ENCODE measurements at regions not wholly inside any gene's neighbourhood (a gene's known extent, or its start where the extent isn't known, plus 50 kb on each side); places are given as distances from the start of the nearest gene placed in this dataset.

DNA sequence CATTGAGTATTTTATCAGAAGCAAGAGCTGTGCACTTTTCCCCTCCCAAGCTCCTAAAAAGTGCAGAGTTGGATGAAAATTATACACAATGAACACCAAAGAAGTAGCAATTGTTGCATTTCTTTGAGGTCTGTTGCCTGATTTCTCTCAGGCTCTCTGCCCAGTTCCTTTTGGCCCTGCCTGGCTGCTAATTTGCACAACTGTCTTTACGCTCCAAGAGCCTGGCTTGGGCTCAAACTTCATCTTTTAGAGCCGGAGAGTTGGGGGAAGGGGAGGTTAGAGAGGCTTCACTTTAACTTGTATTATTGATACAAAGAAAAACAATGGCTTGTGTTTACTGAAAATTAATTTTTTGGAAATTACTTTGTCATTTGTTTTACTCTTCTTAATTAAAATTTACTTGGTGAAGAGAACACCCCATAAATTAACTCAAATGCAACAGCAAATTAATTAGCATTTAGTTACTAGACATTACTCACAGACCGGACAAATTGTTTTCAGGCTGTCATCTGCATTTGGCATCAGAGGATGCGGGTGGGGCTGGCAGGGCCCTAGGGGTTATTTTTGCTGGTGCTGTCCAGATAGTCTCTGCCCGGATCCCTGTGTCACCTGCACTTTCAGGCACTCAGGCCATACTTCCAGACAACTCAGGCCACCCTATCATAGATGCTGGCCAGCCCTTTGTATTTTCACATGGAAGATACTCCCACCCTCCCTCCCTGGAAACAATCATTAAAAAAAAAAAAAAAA, 407.3 kb downstream of the NXPE2 start:
- DNase-seq (ENCODE audit: extremely low spot score): no peak
- POLR2A ChIA-PET: no interaction called here
- CTCF ChIA-PET: no interaction called here
- TF ChIP-seq, protein P1, sequence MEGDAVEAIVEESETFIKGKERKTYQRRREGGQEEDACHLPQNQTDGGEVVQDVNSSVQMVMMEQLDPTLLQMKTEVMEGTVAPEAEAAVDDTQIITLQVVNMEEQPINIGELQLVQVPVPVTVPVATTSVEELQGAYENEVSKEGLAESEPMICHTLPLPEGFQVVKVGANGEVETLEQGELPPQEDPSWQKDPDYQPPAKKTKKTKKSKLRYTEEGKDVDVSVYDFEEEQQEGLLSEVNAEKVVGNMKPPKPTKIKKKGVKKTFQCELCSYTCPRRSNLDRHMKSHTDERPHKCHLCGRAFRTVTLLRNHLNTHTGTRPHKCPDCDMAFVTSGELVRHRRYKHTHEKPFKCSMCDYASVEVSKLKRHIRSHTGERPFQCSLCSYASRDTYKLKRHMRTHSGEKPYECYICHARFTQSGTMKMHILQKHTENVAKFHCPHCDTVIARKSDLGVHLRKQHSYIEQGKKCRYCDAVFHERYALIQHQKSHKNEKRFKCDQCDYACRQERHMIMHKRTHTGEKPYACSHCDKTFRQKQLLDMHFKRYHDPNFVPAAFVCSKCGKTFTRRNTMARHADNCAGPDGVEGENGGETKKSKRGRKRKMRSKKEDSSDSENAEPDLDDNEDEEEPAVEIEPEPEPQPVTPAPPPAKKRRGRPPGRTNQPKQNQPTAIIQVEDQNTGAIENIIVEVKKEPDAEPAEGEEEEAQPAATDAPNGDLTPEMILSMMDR (IDR thresholded peaks at IDR 0.05; ENCODE audit: control extremely low read depth, extremely low read depth, low read depth, missing control alignments): no peak

DNA sequence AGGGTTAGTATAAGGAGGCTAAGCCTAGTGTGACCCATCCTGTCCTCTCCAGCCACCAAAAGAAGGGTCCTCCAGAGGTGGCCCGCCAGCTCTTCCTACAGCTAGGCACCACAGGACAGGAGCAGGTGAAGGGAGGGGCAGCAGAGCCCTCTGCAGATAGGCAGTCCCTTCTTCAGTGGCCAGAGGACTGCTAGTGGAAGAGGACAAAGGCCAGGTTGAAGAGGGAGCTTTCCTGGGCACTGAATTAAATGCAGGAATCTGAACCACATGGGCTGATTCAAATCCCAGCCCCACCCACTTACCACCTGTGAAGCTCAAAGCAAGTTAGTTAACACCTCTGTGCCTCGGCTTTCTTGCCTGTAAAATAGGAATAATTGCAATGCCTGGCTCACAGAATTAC, 409.5 kb downstream of the NXPE2 start:
- no peak for DNase-seq (ENCODE audit: extremely low spot score)
- TF ChIP-seq, protein P1 (IDR thresholded peaks at IDR 0.05; ENCODE audit: control extremely low read depth, extremely low read depth, low read depth, missing control alignments): no peak
- POLR2A ChIA-PET: no interaction called here
- CTCF ChIA-PET: no interaction called here

GRCh38 chr11:115092516-115092915, 411.7 kb downstream of the CADM1 start:
- TF ChIP-seq, protein P1 (IDR thresholded peaks at IDR 0.05; ENCODE audit: control extremely low read depth, extremely low read depth, low read depth, missing control alignments): no peak
- POLR2A ChIA-PET: no interaction called here
- no peak for DNase-seq (ENCODE audit: extremely low spot score)
- CTCF ChIA-PET: no interaction called here

- ChIA-PET POLR2A (no interaction called here), CTCF (no interaction called here)
- DNase-seq (ENCODE audit: extremely low spot score): no peak
- TF ChIP-seq, protein P1 (IDR thresholded peaks at IDR 0.05; ENCODE audit: control extremely low read depth, extremely low read depth, low read depth, missing control alignments): no peak
These were observed 406.3 kb downstream of the CADM1 start for GRCh38 chr11:115097796-115098408.

- CTCF ChIA-PET: interaction anchor here (0.9 to 1.5 kb wide), 3 partner anchors 11 to 133 kb away, joined by 3 to 4 read pairs (median 3); no protein-coding TSS in a partner anchor
These were observed 403.5 kb downstream of the CADM1 start for GRCh38 chr11:115100706-115101105.

DNA sequence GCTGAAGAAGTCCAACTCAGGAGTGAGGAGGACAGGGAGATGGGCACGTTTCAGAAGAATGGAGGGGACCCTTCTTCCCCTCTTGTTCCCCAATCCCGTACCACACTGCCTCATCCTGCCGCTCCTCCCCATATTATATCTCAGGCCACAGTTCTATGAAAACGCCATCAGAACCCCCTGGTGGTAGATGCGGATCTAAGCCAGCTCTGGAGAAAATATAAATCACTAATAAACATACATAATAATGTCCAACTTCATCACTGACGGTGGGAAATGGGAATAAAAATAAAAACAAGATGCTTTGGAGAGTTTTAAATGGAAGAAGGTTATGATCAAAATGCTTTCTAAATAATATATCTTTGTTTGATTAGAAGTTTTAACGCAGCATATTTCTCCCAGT, 400.3 kb downstream of the CADM1 start:
- DNase-seq (ENCODE audit: extremely low spot score): no peak
- CTCF ChIA-PET: no interaction called here

More at GRCh38 chr11:115100706-115101105, 403.5 kb downstream of the CADM1 start:
- POLR2A ChIA-PET: no interaction called here
- no peak for DNase-seq (ENCODE audit: extremely low spot score)
- TF ChIP-seq, protein P1 (IDR thresholded peaks at IDR 0.05; ENCODE audit: control extremely low read depth, extremely low read depth, low read depth, missing control alignments): no peak

More for the DNA sequence above, 400.3 kb downstream of the CADM1 start:
- POLR2A ChIA-PET: no interaction called here
- TF ChIP-seq, protein P1 (IDR thresholded peaks at IDR 0.05; ENCODE audit: control extremely low read depth, extremely low read depth, low read depth, missing control alignments): no peak

Measured in GM10248 (cell line).